A673 (cell line): ENCODE measurements at regions not wholly inside any gene's neighbourhood (a gene's known extent, or its start where the extent isn't known, plus 50 kb on each side); places are given as distances from the start of the nearest gene placed in this dataset.

ENCODE experiments used
- BruUV-seq: library from RNA; stranded (reverse); fragments of 400-500 nt; replicated peaks from 2 replicates; lab custom pipeline; 2021; lab: Mats Ljungman, UMichigan
- CTCF ChIA-PET: fragments of 300-600 bp; sonication (Branson Sonifier 250); formaldehyde crosslinking; loops from one replicate; lab custom pipeline; 2022; ENCODE audit warnings: antibody characterized with exemption; lab: Charles Lee
- POLR2A ChIA-PET: fragments of 300-600 bp; sonication (Branson Sonifier 250); formaldehyde crosslinking; loops from one replicate; lab custom pipeline; 2022; ENCODE audit warnings: antibody characterized with exemption; ENCODE audit not compliant: low non-redundant PET; lab: Charles Lee
- DNase-seq: peaks from one replicate; pipeline ENCODE4 v3.0.0-alpha.2; 2015; ENCODE audit warnings: low spot score
- H3K27ac ChIP-seq: fragments of 200-600 bp; sonication (generic); 2 replicates; pipeline ENCODE4 v1.5.1; 2016; ENCODE audit warnings: mixed run types, low read depth, mild to moderate bottlenecking, mixed read lengths, antibody characterized with exemption, low read length; ENCODE audit not compliant: poor library complexity, severe bottlenecking
- H3K27me3 ChIP-seq: fragments of 200-600 bp; sonication (generic); replicated peaks from 2 replicates; pipeline ENCODE4 v1.6.1; 2017; ENCODE audit warnings: mixed run types, low read depth, mild to moderate bottlenecking, mixed read lengths, antibody characterized with exemption, low read length; ENCODE audit not compliant: insufficient read depth, poor library complexity
- H3K36me3 ChIP-seq: fragments of 200-600 bp; sonication (generic); 2 replicates; pipeline ENCODE4 v1.6.1; 2016; ENCODE audit warnings: mixed run types, mild to moderate bottlenecking, mixed read lengths, antibody characterized with exemption, low read length; ENCODE audit not compliant: insufficient read depth, poor library complexity, severe bottlenecking
- H3K4me1 ChIP-seq: fragments of 200-600 bp; sonication (generic); 2 replicates; pipeline ENCODE4 v1.6.1; 2017; ENCODE audit warnings: mixed run types, mild to moderate bottlenecking, mixed read lengths, antibody characterized with exemption, low read length; ENCODE audit not compliant: insufficient read depth, poor library complexity, severe bottlenecking
- H3K4me3 ChIP-seq: fragments of 200-600 bp; sonication (generic); 2 replicates; pipeline ENCODE4 v1.5.1; 2016; ENCODE audit warnings: low read depth, mixed run types, mild to moderate bottlenecking, mixed read lengths, low read length; ENCODE audit not compliant: poor library complexity, severe bottlenecking
- H3K9me3 ChIP-seq: fragments of 200-600 bp; sonication (generic); 2 replicates; pipeline ENCODE4 v1.6.1; 2016; ENCODE audit warnings: mixed run types, low read depth, mild to moderate bottlenecking, mixed read lengths, antibody characterized with exemption, low read length; ENCODE audit not compliant: poor library complexity, severe bottlenecking
- EZH2 ChIP-seq: fragments of 200-600 bp; sonication (generic); IDR thresholded peaks from 2 replicates; pipeline ENCODE4 v1.6.1; 2017; ENCODE audit warnings: borderline replicate concordance, low read depth, mild to moderate bottlenecking, mixed read lengths, antibody characterized with exemption, low read length; ENCODE audit not compliant: poor library complexity, severe bottlenecking
- intact Hi-C: fragments of 100-400 bp; cut with micrococcal nuclease; formaldehyde crosslinking; loops from one replicate; pipeline ENCODE4 v1.10.0; 2022; ENCODE audit not compliant: unreplicated experiment
- TF ChIP-seq, protein P1 (sequence below): fragments of 300-800, 200-600 bp; sonication (generic); conservative IDR thresholded peaks from 2 replicates; pipeline ENCODE4 v1.5.1; 2017; ENCODE audit warnings: low read depth, mild to moderate bottlenecking, antibody characterized with exemption, low read length, moderate library complexity, mixed read lengths

DNA sequence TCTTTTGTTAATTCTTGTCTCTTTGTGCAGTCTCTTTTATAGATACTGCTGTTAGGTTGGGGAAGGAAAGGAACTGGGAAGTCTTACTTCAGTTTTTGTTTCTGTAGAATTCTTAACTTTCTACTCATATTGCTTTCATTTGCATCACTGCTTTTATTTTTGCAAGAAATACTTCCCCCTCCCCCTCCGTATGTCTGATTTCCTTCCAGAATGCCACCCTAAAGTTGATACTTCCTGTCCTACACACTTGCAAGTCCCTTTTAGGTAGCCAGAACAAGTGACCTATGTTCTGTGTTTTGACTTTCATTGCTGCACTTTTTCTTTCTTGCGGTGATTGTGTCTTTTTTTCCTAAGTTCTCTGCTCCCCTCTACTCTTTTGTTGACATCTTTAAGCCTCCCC lies 477.4 kb downstream of the RSL24D1 start:
- H3K27me3 ChIP-seq: no peaks in the 10 kb centered on the region
- no peaks in the 10 kb centered on the region for H3K4me1 ChIP-seq
- H3K9me3 ChIP-seq: peaks cover 18% of the 10 kb centered on the region
- intact Hi-C loops: no loop called here
- H3K4me3 ChIP-seq: no peak overlapping the region
- POLR2A ChIA-PET: no interaction called here
- CTCF ChIA-PET: interaction anchor here (0.7 kb wide), 1 partner anchor 169 kb away, joined by 4 read pairs; no protein-coding TSS in a partner anchor
- H3K27ac ChIP-seq: no peak overlapping the region
- TF ChIP-seq, protein P1, sequence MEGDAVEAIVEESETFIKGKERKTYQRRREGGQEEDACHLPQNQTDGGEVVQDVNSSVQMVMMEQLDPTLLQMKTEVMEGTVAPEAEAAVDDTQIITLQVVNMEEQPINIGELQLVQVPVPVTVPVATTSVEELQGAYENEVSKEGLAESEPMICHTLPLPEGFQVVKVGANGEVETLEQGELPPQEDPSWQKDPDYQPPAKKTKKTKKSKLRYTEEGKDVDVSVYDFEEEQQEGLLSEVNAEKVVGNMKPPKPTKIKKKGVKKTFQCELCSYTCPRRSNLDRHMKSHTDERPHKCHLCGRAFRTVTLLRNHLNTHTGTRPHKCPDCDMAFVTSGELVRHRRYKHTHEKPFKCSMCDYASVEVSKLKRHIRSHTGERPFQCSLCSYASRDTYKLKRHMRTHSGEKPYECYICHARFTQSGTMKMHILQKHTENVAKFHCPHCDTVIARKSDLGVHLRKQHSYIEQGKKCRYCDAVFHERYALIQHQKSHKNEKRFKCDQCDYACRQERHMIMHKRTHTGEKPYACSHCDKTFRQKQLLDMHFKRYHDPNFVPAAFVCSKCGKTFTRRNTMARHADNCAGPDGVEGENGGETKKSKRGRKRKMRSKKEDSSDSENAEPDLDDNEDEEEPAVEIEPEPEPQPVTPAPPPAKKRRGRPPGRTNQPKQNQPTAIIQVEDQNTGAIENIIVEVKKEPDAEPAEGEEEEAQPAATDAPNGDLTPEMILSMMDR: no peak
- TF ChIP-seq EZH2: no peak
- no TSS peak for BruUV-seq
- DNase-seq: no peak
- no peaks in the 10 kb centered on the region for H3K36me3 ChIP-seq

DNA sequence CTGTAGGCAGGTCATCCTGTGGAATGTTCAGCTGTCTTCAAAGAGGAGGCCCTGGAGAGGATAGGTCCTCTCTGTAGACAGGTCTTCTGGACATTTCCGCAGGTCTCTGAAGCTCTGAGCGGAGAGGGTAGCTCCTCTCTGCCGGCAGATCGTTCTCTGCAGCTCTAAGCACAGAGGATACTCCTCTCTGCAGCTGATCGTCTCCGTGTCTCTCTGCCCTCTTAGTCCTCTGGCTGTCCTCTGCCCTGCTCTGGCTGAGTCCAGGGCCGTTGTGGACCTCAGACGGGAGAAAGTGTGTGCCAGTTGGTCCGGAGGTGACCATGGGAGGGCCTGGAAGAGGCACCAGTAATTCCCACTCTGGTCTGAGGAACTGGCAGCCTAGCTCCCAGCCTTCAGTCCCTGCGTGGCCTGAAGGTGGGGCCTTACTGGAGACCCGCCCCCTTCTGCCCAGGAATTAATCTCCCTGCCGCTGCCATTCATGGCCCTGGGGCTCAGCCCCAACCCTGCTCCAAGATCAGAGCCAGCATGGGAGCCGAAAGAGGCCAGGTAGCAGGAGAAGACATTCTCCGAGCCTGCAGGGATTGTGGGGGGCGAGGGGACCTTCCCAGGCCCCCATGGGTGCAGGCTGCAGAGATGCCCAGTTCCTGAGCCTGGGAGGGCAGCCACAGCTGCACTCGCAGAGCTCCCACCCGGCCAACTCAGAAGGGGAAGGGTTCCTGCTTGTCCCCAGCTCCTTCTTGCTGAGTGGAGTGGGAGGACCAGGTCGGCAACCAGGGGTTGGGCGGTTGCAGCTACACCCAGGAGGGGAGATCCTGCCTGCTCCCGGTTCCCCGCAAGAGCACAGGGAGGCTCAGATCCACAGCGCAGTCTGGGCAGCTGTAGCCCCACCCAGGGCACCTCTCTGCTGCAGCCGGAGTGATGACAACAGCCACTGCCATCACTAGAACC lies 488.7 kb downstream of the RSL24D1 start:
- no peak for TF ChIP-seq EZH2
- TF ChIP-seq, protein P1: no peak
- no TSS peak for BruUV-seq
- intact Hi-C loops: no loop called here
- ChIA-PET POLR2A (no interaction called here), CTCF (no interaction called here)
- Histone ChIP-seq H3K27ac (no peak overlapping the region), H3K9me3 (no peaks in the 10 kb centered on the region), H3K4me3 (no peak overlapping the region), H3K4me1 (no peaks in the 10 kb centered on the region), H3K27me3 (no peaks in the 10 kb centered on the region), H3K36me3 (no peaks in the 10 kb centered on the region)
- DNase-seq: no peak

DNA sequence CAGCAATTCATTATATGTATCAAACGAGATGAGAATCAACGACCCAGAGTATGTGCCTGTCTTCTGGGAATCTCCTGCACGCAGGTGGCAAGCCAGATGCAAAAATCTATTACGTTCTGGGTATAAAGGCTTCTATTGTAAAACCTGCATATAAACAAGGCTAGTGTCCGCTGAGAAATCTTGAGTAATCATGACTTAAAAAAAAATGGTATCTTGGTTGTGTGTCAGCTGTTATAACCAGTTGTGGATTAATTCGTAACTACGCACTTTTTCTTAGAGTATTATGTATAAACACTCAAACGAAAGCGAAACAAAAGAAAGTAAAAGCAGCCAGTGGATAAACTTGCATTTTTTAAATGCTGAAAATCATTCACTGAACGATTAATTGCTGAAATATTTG lies 509.1 kb downstream of the RSL24D1 start:
- Histone ChIP-seq H3K27me3 (no peaks in the 10 kb centered on the region), H3K4me3 (no peak overlapping the region), H3K27ac (no peak overlapping the region), H3K4me1 (no peaks in the 10 kb centered on the region), H3K36me3 (no peaks in the 10 kb centered on the region), H3K9me3 (peaks cover 9% of the 10 kb centered on the region)
- ChIA-PET POLR2A (no interaction called here), CTCF (no interaction called here)
- intact Hi-C loops: no loop called here
- TF ChIP-seq, protein P1: no peak
- TF ChIP-seq EZH2: no peak
- no TSS peak for BruUV-seq
- DNase-seq: no peak
